ENCODE measurements at regions not wholly inside any gene's neighbourhood (a gene's known extent, or its start where the extent isn't known, plus 50 kb on each side); places are given as distances from the start of the nearest gene placed in this dataset.

DNA sequence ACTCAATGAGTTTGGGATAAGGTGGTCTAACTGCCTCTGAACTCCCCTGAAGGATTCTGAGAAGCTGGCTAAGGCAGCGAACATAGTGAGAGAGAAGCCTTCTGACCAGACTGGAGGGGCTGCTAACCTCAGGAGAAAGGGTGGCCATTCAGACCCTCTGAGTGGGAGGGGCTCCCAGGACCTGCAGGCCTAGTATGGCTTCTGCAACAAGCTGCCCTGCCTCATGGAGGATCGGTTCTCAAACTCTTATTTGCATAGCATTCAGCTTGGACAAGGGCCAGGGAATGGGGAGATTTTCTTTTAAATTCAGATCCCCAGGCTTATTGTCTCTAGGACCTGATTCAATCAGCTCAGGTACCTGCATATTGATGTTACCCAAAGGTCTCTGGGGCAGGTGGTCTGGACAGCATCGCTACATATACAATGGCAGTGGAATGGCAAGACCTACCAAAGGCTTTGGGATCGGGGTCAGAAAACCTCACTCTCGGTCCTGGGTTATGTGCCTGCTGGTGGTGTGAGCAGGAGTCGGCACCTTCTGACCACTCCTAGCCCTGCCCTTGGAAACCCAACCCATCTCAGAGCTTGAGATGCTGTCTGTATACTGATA is 599.1 kb downstream of the BRD1 start:
- Histone ChIP-seq H2AFZ (replicated peaks; ENCODE audit: low read length, poor library complexity) (no peak overlapping the region), H2BK120ac (ENCODE audit: low read depth, low read length) (no peak overlapping the region), H3K9ac (ENCODE audit: low read depth, low read length) (no peak overlapping the region), H3K27ac (ENCODE audit: insufficient read depth, low read length) (no peak overlapping the region), H3K4me2 (ENCODE audit: low read depth, low read length) (no peak overlapping the region), H3K18ac (ENCODE audit: low read depth, low read length) (no peak overlapping the region), H3K36me3 (ENCODE audit: control insufficient read depth, insufficient read depth, low read length) (no peaks in the 10 kb centered on the region), H4K8ac (ENCODE audit: low read depth in 2 of 2, low read length in 2 of 2) (no peak overlapping the region), H3K79me1 (ENCODE audit: low read depth in 1 of 2, low read length in 2 of 2) (no peaks in the 10 kb centered on the region), H3K27me3 (ENCODE audit: control insufficient read depth, insufficient read depth, low read length) (no peaks in the 10 kb centered on the region), H3K9me1 (ENCODE audit: insufficient read depth, low read length) (no peaks in the 10 kb centered on the region), H2AK5ac (ENCODE audit: low read depth, low read length) (no peak overlapping the region), H2AK9ac (replicated peaks; ENCODE audit: low read depth, low read length, poor library complexity) (no peak overlapping the region), H3K4me3 (ENCODE audit: insufficient read depth, low read depth, low read length) (no peak overlapping the region), H3K14ac (replicated peaks; ENCODE audit: low read depth, low read length) (no peak overlapping the region), H2BK15ac (ENCODE audit: low read depth, low read length) (no peak overlapping the region), H4K20me1 (ENCODE audit: insufficient read depth, low read length) (no peaks in the 10 kb centered on the region), H3K9me3 (ENCODE audit: control insufficient read depth, insufficient read depth, low read length) (peaks cover 39% of the 10 kb centered on the region), H3K4ac (ENCODE audit: low read depth, low read length) (no peak overlapping the region), H2BK5ac (ENCODE audit: low read depth, low read length, poor library complexity, severe bottlenecking) (no peak overlapping the region), H3K4me1 (ENCODE audit: control insufficient read depth, insufficient read depth, low read length) (no peaks in the 10 kb centered on the region), H3K23ac (ENCODE audit: low read depth, low read length) (no peak overlapping the region), H2BK20ac (ENCODE audit: low read depth, low read length) (no peak overlapping the region), H4K91ac (ENCODE audit: insufficient read depth, low read depth, low read length) (no peak overlapping the region), H4K5ac (ENCODE audit: low read depth, low read length) (no peak overlapping the region), H3K56ac (ENCODE audit: extremely low read depth, insufficient read depth, low read length) (no peak overlapping the region)
- intact Hi-C loops (cut with micrococcal nuclease) (no loop called here), dilution Hi-C loops (cut with HindIII; ENCODE audit: low sequenced_read_pairs, unreplicated experiment) (no loop called here), in situ Hi-C loops (cut with MboI; ENCODE audit: low sequenced_read_pairs) (no loop called here)
- no peak for ATAC-seq (ENCODE audit: low read depth)
- 80% methylated on average over 1 of the region's 6 CpGs; no CpG with 5 or more reads in 1 of the 2 experiments for WGBS, 2 experiments (ENCODE audit: extremely low coverage in 2 of 2, insufficient read length in 1 of 2)
- TF ChIP-seq RCOR1 (IDR thresholded peaks at IDR 0.05; ENCODE audit: insufficient replicate concordance, low read length) (no peak), FOS (IDR thresholded peaks at IDR 0.05; ENCODE audit: low read depth, low read length) (no peak), MAZ (IDR thresholded peaks at IDR 0.05; ENCODE audit: borderline replicate concordance, low read depth, low read length) (no peak), RFX5 (IDR thresholded peaks at IDR 0.05; ENCODE audit: low read depth, low read length) (no peak), NFE2L2 (IDR thresholded peaks at IDR 0.05; ENCODE audit: low read depth, low read length) (no peak), CEBPB (IDR thresholded peaks at IDR 0.05; ENCODE audit: low read depth, low read length) (no peak), POLR2A (IDR thresholded peaks at IDR 0.05; ENCODE audit: low read depth, low read length) (no peak), RAD21 (IDR thresholded peaks at IDR 0.05; ENCODE audit: low read length) (no peak), SMC3 (IDR thresholded peaks at IDR 0.05; ENCODE audit: low read depth, low read length) (no peak), MXI1 (IDR thresholded peaks at IDR 0.05; ENCODE audit: borderline replicate concordance, low read depth, low read length) (no peak), BHLHE40 (IDR thresholded peaks at IDR 0.05; ENCODE audit: low read depth, low read length) (no peak), MAFK (IDR thresholded peaks at IDR 0.05; ENCODE audit: low read depth, low read length) (no peak), CHD1 (IDR thresholded peaks at IDR 0.05; ENCODE audit: low read depth, low read length) (no peak)
- TF ChIP-seq, protein P1, sequence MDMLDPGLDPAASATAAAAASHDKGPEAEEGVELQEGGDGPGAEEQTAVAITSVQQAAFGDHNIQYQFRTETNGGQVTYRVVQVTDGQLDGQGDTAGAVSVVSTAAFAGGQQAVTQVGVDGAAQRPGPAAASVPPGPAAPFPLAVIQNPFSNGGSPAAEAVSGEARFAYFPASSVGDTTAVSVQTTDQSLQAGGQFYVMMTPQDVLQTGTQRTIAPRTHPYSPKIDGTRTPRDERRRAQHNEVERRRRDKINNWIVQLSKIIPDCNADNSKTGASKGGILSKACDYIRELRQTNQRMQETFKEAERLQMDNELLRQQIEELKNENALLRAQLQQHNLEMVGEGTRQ (IDR thresholded peaks at IDR 0.05; ENCODE audit: low read depth, low read length): no peak
- TF ChIP-seq, protein P2, sequence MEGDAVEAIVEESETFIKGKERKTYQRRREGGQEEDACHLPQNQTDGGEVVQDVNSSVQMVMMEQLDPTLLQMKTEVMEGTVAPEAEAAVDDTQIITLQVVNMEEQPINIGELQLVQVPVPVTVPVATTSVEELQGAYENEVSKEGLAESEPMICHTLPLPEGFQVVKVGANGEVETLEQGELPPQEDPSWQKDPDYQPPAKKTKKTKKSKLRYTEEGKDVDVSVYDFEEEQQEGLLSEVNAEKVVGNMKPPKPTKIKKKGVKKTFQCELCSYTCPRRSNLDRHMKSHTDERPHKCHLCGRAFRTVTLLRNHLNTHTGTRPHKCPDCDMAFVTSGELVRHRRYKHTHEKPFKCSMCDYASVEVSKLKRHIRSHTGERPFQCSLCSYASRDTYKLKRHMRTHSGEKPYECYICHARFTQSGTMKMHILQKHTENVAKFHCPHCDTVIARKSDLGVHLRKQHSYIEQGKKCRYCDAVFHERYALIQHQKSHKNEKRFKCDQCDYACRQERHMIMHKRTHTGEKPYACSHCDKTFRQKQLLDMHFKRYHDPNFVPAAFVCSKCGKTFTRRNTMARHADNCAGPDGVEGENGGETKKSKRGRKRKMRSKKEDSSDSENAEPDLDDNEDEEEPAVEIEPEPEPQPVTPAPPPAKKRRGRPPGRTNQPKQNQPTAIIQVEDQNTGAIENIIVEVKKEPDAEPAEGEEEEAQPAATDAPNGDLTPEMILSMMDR (conservative IDR thresholded peaks at IDR 0.05; ENCODE audit: low read depth, low read length): no peak
- TF ChIP-seq, protein P3, sequence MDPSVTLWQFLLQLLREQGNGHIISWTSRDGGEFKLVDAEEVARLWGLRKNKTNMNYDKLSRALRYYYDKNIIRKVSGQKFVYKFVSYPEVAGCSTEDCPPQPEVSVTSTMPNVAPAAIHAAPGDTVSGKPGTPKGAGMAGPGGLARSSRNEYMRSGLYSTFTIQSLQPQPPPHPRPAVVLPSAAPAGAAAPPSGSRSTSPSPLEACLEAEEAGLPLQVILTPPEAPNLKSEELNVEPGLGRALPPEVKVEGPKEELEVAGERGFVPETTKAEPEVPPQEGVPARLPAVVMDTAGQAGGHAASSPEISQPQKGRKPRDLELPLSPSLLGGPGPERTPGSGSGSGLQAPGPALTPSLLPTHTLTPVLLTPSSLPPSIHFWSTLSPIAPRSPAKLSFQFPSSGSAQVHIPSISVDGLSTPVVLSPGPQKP (IDR thresholded peaks at IDR 0.05; ENCODE audit: borderline replicate concordance, low read depth, low read length): no peak
- no peak for DNase-seq
- ChIA-PET POLR2A (ENCODE audit: unreplicated experiment) (no interaction called here), CTCF (interaction anchor here (0.6 kb wide), 1 partner anchor 12 kb away, joined by 3 read pairs; no protein-coding TSS in a partner anchor)
- BruUV-seq (replicated peaks): no TSS peak

All from IMR-90 (cell line).